SK-N-MC (cell line): ENCODE measurements at regions not wholly inside any gene's neighbourhood (a gene's known extent, or its start where the extent isn't known, plus 50 kb on each side); places are given as distances from the start of the nearest gene placed in this dataset.

Source experiments
- DNase-seq: peaks from one replicate; pipeline ENCODE4 v3.0.0-alpha.2; 2011; ENCODE audit warnings: low read depth, low spot score
- H3K27ac ChIP-seq: fragments of 200-600 bp; sonication (generic); 2 replicates; pipeline ENCODE4 v1.5.1; 2016; ENCODE audit warnings: mixed run types
- H3K36me3 ChIP-seq: fragments of 200-600 bp; sonication (generic); 2 replicates; pipeline ENCODE4 v1.6.1; 2017; ENCODE audit warnings: antibody characterized with exemption, low read length, mixed read lengths; ENCODE audit not compliant: insufficient read depth
- H3K4me3 ChIP-seq: fragments of 200-600 bp; sonication (generic); 2 replicates; pipeline ENCODE4 v1.5.1; 2016
- H3K9ac ChIP-seq: fragments of 200-600 bp; sonication (generic); 2 replicates; pipeline ENCODE4 v1.8.0; 2017; ENCODE audit warnings: mixed run types, mixed read lengths; ENCODE audit not compliant: insufficient read length
- H3K9me3 ChIP-seq: fragments of 200-600 bp; sonication (generic); 2 replicates; pipeline ENCODE4 v1.6.1; 2017; ENCODE audit warnings: low read depth, mild to moderate bottlenecking, antibody characterized with exemption, low read length, moderate library complexity, mixed read lengths
- EZH2 ChIP-seq: fragments of 200-600 bp; sonication (generic); IDR thresholded peaks from one replicate; pipeline ENCODE4 v1.6.1; 2017; ENCODE audit warnings: antibody characterized with exemption
- FOXP2 ChIP-seq: optimal IDR thresholded peaks from 2 replicates; pipeline ENCODE3; 2011; ENCODE audit warnings: mild to moderate bottlenecking, moderate library complexity; ENCODE audit not compliant: insufficient read depth; ENCODE audit errors: extremely low read length, control extremely low read depth
- POLR2AphosphoS5 ChIP-seq: IDR thresholded peaks from 2 replicates; pipeline ENCODE4 v1.6.1; 2012; ENCODE audit warnings: mild to moderate bottlenecking, low read depth, low read length, borderline replicate concordance

DNA sequence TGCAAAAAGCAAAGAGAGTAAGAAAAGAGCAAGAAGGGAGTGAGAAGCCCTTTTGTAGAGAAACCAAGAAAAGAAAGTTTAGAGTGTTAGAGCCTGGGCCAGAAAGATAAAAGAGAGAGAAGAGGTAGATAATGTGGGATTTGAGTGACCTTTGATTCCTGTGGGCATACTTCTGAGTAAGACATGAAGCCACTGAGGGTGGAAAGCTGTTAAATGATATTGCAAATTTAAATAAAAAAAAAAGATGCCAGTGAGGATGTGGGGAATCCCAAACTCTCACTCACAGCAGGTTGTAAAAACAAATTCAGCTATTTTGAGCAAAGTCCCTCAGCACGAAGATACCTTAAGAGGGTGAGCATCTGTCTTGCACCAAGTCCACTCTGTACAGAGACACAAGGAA lies 59.4 kb upstream of the TOP3B start:
- H3K36me3 ChIP-seq, result no peaks in the 10 kb centered on the region
- H3K27ac ChIP-seq, result no peak overlapping the region
- no peak overlapping the region for H3K9ac ChIP-seq
- TF ChIP-seq EZH2, result no peak
- TF ChIP-seq FOXP2, result no peak
- no peak for TF ChIP-seq POLR2AphosphoS5
- H3K9me3 ChIP-seq, result no peaks in the 10 kb centered on the region
- DNase-seq, result no peak
- no peak overlapping the region for H3K4me3 ChIP-seq

DNA sequence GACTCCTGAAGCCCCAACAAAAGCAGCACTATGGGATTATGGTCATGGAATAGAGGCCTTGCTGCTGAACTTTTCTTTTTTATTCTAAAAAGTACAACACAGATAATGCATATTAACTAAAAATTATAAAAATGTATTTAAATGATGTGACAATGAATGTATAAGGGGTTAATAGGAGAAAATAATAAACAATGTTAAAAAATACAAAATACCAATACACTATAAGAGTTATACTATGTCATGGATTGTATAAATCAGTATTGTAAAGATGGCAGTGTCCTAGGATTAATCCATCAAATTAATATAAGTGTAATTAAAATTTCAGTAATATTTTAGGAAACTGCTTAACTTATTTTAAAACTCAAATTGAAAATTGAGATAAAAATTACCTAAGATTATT lies 58.3 kb upstream of the TOP3B start:
- Histone ChIP-seq H3K36me3 (no peaks in the 10 kb centered on the region), H3K4me3 (no peak overlapping the region), H3K27ac (no peak overlapping the region), H3K9ac (no peak overlapping the region), H3K9me3 (no peaks in the 10 kb centered on the region)
- DNase-seq, result no peak
- no peak for TF ChIP-seq FOXP2

DNA sequence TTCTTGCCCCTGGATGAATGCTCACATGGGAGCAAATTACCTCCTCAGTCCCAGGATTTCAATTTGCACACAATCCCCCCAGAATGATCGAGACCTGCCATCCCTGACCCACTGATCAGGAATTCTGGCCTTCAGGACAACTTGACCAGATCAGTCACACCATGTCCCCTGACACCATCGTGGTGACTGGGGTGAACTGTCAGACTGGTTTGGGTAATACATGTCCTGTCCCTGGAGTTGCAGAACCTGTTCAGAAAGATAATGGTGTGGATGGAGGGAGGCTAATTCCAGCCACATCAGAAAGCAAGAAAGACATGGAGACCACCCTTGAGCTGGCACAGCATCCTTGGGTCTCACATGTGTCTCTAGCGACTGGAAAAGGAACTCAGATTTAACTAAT lies 57.9 kb upstream of the TOP3B start:
- no peak for DNase-seq
- Histone ChIP-seq H3K4me3 (no peak overlapping the region), H3K36me3 (no peaks in the 10 kb centered on the region), H3K27ac (no peak overlapping the region), H3K9ac (no peak overlapping the region), H3K9me3 (no peaks in the 10 kb centered on the region)
- TF ChIP-seq FOXP2, result no peak
- TF ChIP-seq EZH2, result no peak
- TF ChIP-seq POLR2AphosphoS5, result no peak

DNA sequence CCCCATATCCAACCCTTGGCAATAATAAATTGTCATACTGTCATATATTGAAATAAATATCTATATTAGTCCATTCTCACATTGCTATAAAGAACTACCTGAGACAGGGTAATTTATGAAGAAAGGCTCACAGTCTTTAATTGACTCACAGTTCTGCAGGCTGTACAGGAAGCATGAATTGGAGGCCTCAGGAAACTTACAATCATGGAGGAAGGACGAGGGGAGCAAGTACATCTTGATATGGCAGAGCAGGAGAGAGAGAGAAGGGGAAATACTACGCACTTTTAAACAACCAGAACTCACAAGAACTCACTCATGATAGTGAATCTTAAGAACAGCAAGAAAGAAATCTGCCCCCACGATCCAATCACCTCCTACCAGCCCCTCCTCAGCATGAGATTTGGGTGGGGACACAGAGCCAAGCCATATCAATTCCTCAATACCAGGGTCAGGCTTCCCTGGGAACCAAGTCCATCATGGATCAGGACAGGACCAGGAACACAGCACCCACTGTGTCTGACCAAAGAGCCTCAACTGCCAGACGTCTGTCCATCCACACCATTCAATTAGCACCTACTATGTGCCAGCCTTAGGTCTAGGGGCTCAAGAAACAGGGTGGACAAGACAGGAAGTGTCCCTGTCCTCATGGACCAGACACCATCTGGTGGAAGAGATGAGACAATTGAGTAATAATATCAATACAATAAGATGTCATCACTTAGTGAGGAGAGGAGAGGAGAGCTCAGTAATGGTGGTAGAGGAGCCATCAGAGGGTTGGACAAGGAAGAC lies 56.9 kb upstream of the TOP3B start:
- TF ChIP-seq FOXP2 (no peak), POLR2AphosphoS5 (no peak), EZH2 (no peak)
- Histone ChIP-seq H3K9me3 (no peaks in the 10 kb centered on the region), H3K27ac (no peak overlapping the region), H3K36me3 (no peaks in the 10 kb centered on the region), H3K4me3 (no peak overlapping the region), H3K9ac (no peak overlapping the region)
- no peak for DNase-seq

DNA sequence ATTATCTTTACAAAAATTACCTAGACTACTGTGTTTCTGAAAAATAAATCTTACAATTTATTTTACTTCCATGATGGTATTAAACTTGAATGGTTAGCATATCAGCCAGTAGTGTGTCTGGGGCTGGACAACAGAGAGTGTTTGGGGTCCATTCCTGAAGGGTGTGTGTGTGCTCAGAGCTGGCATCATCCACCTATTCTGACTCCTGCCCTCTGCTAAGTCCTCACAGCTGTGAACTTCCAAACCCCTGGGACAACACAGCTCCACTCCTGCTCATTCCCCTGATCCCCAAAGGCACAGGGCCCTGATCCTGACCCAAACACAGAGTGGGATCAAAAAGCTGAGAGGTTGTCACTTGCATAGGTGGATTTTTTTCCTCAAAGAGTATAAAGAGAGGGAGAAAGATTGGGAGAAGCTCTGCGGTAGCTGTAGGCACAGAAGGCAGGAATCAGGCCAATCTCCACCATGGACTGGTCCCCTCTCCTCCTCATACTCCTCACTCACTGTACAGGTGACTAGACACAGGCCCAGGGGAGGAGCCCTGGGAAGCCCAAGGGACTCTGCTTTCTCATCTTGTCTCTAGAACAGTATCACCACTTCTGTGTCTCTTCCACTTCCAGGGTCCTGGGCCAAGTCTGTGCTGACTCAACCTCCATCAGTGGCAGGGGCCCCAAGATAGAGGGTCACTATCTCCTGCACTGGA lies 55.7 kb upstream of the TOP3B start:
- Histone ChIP-seq H3K4me3 (no peak overlapping the region), H3K36me3 (no peaks in the 10 kb centered on the region), H3K9me3 (no peaks in the 10 kb centered on the region), H3K9ac (no peak overlapping the region), H3K27ac (no peak overlapping the region)
- no peak for TF ChIP-seq FOXP2
- no peak for TF ChIP-seq POLR2AphosphoS5
- TF ChIP-seq EZH2, result no peak
- DNase-seq, result no peak

DNA sequence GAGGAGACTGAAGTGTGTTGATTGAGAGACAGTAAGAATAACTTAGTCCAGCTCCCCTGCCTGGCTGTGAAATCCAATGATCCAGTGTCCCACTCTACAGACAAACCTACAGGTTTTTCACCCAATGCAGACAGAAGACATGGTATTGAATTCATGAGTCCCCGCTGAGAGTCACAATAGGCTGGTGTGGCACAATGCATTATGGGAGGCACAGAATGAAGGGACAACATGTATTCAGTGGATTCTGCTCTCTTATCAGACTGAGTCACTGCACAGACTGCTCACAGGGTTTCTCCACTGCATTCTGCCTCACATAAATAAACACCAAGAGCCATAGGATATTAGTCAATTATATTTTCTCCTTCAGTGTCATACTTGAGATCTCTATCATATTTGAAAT lies 55.2 kb upstream of the TOP3B start:
- no peak for DNase-seq
- no peak overlapping the region for H3K4me3 ChIP-seq
- H3K27ac ChIP-seq, result no peak overlapping the region
- no peaks in the 10 kb centered on the region for H3K36me3 ChIP-seq
- no peak for TF ChIP-seq FOXP2
- no peak overlapping the region for H3K9ac ChIP-seq
- no peaks in the 10 kb centered on the region for H3K9me3 ChIP-seq

DNA sequence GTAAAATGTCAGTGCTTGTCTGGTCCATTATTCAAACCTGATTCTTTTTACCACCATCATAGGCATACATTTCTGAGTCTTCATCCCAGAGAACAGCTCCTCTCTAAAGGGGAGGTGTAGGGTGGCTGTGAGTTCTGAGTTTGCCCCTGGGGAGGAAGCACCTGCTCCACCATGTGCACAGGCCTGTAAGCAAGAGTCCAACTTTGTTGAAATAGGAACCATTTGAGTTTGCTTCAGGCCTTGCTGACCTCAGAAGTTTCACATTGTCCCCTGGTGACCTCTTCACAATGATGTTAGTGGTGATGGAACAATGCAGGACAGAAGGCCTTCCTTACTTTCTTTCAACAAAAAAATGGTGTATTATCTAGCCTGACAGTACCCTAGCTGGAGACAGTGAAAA lies 54.6 kb upstream of the TOP3B start:
- TF ChIP-seq POLR2AphosphoS5 (no peak), FOXP2 (no peak), EZH2 (no peak)
- DNase-seq, result no peak
- Histone ChIP-seq H3K27ac (no peak overlapping the region), H3K4me3 (no peak overlapping the region), H3K9me3 (no peaks in the 10 kb centered on the region), H3K9ac (no peak overlapping the region), H3K36me3 (no peaks in the 10 kb centered on the region)

DNA sequence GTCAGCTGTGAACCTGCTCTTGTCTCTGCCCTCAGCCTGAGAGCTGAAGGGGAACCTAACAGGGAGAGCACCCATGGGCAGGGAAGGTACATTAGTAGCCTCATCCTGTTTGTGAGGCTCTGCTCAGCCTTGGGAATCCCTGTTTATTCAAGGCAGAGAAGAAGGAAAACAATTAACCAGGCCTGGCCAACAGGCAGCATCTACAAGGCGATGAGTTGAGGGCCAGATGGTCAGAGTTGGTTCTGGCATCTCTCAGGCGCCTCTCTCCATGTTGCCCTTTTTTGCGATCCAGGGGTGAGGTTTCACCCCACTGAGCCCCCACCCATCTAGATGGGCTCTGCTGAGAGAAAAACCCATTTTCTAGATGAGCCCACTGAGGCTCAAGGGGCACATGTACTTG lies 54.0 kb upstream of the TOP3B start:
- no peak overlapping the region for H3K4me3 ChIP-seq
- H3K9me3 ChIP-seq, result no peaks in the 10 kb centered on the region
- no peak overlapping the region for H3K27ac ChIP-seq
- no peak for DNase-seq
- no peaks in the 10 kb centered on the region for H3K36me3 ChIP-seq
- H3K9ac ChIP-seq, result no peak overlapping the region
- TF ChIP-seq EZH2 (no peak), FOXP2 (no peak), POLR2AphosphoS5 (no peak)

DNA sequence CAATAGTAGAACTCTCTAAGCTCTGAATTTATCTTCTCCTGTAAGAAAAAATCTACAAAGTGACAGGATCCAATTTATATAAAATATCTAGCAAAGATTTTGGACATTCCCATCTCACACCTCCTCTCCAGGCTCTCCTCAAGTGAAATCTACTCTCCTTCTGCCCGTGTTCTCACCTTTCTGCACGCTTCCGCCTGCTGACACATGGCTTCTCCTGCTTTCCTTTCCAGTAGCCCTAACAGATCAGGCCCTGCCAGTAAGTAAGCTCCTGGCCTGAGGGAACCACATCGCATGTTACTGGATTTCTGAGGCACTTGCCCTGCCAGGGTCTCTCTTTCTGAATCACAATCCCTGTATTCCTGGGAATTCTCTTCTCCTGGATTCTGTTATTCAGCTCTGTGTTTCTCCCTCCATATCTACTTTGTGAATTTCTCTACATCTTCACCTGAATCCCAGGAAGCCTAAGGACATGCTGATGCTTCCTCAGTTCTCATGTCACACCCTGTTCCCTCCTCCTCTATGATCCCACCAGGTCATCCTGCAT lies 53.3 kb upstream of the TOP3B start:
- H3K27ac ChIP-seq, result no peak overlapping the region
- no peaks in the 10 kb centered on the region for H3K36me3 ChIP-seq

More for the DNA sequence above, 53.3 kb upstream of the TOP3B start:
- no peaks in the 10 kb centered on the region for H3K9me3 ChIP-seq
- H3K4me3 ChIP-seq, result no peak overlapping the region
- no peak for DNase-seq
- TF ChIP-seq POLR2AphosphoS5 (no peak), FOXP2 (no peak), EZH2 (no peak)
- H3K9ac ChIP-seq, result no peak overlapping the region
